ELR (cell line): ENCODE measurements at regions not wholly inside any gene's neighbourhood (a gene's known extent, or its start where the extent isn't known, plus 50 kb on each side); places are given as distances from the start of the nearest gene placed in this dataset.

Source experiments
- DNase-seq: peaks from one replicate; pipeline ENCODE4 v3.0.0-alpha.2; 2015; ENCODE audit warnings: low read depth

GRCh38 chr4:17336986-17337385, 174.9 kb downstream of the QDPR start:
- DNase-seq, result no peak

DNA sequence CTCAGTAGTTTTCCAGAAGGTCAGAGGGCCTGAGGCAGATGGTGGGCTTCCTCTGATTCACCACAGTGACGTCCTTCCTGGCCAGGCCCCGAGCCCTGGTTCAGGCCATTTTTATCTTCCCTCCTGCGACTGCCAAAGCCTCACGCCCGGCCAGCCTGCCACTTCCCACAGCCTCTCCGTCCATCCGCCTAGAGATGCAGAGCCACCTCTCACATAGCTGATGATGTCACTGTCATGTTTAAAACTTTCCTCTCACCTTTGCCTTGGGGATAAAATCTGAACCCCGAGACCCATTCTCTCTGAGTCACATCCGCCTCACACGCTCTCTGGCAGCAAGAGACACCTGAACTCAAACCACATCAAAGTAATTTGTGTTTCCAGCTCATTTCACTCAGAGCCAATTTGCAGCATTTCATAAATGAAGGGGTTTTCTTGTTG, 175.3 kb downstream of the QDPR start:
- peak; percentile 27 for DNase-seq

- DNase-seq, result no peak
These were observed 175.8 kb downstream of the QDPR start for GRCh38 chr4:17336069-17336468.

GRCh38 chr4:17335371-17335770, 176.5 kb downstream of the QDPR start:
- DNase-seq, result no peak

GRCh38 chr4:17332478-17332877, 179.4 kb downstream of the QDPR start:
- no peak for DNase-seq

DNA sequence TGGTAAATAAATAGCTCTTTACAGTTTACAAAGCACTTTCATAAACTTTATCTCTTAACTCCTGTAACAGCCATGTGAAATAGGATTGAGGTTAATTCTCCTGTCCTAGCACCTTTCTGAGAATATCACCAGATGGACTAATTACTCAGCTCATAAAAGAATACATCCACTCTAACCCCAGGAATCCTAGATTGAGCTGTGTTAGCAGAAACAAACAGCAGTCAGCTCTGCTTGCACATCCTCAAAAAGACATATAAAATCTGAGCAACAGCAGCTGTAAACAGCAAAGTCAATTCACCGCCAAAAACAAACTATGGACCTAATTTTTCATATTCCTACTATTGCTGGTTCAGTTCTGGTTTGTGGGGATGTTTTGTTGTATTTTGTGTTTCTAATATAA, 182.8 kb downstream of the QDPR start:
- no peak for DNase-seq

GRCh38 chr4:17328141-17328815, 183.6 kb downstream of the QDPR start:
- DNase-seq, result no peak

DNA sequence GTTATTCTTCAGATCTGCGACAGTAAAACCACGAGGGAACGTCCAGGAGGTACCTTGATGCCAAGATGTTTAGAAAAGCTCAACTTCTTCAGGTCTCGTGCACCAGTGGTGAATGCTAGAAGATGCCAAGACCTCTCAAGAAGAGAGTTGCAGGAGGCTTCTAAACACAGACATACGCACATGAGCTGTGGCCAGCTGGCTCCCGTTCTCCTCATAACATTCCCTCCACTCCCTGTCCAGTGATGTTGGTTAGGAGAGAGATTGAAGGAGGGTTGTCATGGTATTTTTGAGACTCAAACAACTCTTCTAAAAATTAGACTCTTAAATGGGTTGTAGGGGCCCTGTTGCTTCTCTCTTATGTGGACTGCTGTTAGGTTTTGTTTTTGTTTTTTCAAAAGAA, 184.3 kb downstream of the QDPR start:
- no peak for DNase-seq

DNA sequence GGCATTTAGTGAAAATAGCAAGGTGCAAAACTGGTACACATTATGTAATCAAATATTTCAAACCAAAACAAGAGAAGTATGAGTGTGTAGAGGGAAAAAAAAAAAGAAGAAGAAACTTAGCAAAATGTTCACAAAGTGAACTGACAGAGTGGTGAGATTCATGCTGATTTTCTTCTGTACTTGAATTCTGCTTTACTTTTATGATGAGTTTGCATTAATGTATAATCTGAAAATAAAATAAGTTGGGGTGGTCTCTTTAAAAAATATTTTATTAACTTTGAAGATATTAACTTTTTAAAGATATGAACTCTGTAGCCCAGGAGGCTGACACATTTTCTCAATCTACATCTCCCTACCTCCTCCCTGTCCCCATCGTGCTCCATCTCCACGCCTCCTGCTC, 185.1 kb downstream of the QDPR start:
- DNase-seq, result no peak

DNA sequence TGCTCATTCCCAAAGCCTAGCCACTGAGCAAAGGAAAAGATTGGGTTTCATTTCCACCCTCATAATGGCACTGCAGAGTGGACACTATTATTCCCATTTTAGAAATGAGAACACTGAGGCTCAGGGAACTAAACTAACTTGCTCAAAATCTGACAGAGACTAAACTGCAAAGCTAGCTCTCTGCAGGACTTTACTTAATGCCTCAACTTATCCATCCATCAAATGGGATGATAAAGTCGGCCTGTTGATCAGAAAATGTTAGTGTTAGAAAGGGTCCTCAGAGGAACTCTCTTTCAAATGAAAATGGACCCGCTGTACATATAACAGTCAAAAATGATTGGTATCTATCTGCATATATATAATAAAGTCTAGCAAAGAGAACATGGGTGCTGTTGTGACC, 186.8 kb downstream of the QDPR start:
- DNase-seq, result no peak

GRCh38 chr4:17324386-17324830, 187.5 kb downstream of the QDPR start:
- DNase-seq, result peak; percentile 66

GRCh38 chr4:17323554-17324385, 188.1 kb downstream of the QDPR start:
- DNase-seq, result peak; percentile 10

- DNase-seq, result no peak
These were observed 189.4 kb downstream of the QDPR start for GRCh38 chr4:17322514-17322913.

- no peak for DNase-seq
These were observed 191.8 kb downstream of the QDPR start for GRCh38 chr4:17320046-17320445.

DNA sequence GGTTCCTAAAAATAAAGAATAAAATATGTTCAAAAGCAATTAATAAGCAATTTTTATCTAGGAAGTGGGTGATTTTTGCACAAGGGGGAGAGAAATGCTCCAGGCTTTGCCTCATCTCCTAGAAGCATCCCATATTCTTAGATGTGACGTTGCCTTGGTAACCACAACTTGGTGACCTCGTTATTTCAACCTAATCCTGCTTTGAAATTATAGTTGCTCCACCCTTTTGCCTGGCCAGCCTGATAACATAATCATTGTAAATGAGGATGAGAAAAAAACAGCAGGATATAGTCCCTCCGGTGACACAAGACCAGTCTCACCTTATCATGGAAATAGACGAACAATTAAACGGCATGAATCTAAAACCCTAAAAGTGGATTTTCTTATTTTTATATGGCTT, 194.4 kb downstream of the QDPR start:
- DNase-seq, result no peak

- DNase-seq, result peak; percentile 35
These were observed 195.3 kb downstream of the QDPR start for GRCh38 chr4:17316566-17316965.

- no peak for DNase-seq
These were observed 196.4 kb downstream of the QDPR start for GRCh38 chr4:17315459-17315858.

- DNase-seq, result no peak
These were observed 198.7 kb downstream of the QDPR start for GRCh38 chr4:17313194-17313593.

DNA sequence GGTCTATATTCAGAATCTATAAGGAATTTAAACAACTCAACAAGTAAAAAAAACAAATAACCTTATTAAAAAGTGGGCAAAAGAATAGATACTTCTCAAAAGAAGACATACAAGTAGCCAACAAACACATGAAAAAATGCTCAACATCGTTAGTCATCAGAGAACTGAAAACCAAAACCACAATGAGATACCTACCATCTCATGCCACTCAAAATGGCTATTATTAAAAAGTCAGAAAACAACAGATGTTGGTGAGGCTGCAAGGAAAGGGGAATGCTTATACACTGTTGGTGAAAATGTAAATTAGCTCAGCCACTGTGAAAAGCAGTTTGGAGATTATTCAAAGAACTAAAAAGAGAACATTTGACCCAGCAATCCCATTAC, 201.6 kb downstream of the QDPR start:
- DNase-seq, result peak; percentile 39

GRCh38 chr4:17309567-17310268, 202.2 kb downstream of the QDPR start:
- peak; percentile 42 for DNase-seq

DNA sequence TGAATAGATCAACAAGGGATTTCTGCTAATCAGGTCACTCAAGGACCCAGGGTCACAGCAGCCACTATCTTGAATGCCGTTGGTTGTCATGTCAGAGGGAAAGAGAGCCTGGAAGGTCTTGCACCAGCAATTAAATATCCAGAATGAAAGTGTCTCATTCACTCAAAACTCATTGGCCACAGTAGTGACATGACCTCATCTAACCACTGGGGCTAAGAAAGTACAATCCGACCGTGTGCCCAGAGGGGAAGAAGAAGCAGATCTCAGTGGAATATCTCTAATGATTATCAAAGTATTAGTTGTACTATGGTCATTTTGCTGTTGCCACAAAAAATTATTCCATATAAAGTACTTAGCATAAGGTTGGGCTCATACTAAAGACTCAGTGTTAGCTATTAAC, 210.0 kb downstream of the QDPR start:
- no peak for DNase-seq

GRCh38 chr4:17301266-17301665, 210.6 kb downstream of the QDPR start:
- DNase-seq, result no peak
